ENCODE measurements at regions not wholly inside any gene's neighbourhood (a gene's known extent, or its start where the extent isn't known, plus 50 kb on each side); places are given as distances from the start of the nearest gene placed in this dataset.

- DNase-seq (ENCODE audit: low read depth), result no peak
These were observed 321.8 kb upstream of the PRDM1 start for GRCh38 chr6:105764315-105764714.

DNA sequence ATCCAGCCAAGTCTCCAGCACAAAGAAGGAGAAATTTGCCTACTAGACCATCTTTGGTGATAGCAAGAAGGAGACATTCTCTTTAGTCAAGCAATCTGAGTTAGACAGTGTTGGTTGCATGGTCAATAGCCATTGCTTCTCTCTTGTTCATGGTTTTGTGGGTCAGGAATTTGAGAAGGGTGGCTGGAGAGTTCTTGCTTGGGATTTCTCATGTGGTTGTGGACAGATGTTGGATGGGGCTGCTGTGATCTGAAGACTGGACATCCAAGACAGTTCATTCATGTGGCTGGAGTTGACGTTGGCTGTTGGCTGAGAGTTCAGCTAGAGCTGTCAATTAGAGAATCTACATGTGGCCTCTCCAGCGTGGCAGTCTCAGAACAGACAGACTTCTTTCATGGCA, 322.3 kb upstream of the PRDM1 start:
- DNase-seq (ENCODE audit: low read depth), result no peak

DNA sequence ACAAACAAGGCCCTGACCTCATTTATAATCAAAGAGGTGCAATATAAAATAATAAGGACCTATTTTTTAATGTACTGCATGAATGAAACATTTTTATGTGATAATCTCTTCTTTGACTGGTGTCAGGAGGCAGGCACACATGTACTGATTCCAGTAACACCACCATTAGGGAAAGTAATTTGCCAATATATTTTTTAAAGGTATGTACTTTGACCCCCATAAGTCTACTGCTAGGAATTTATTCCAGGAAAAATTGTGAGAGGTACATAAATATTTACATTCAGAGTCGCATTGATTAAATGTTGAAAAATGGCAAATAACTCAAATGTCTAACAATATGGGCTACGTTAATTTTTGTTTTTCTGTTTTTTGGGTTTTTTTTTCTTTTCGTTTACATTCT, 325.4 kb upstream of the PRDM1 start:
- no peak for DNase-seq (ENCODE audit: low read depth)

GRCh38 chr6:105759946-105760345, 326.2 kb upstream of the PRDM1 start:
- no peak for DNase-seq (ENCODE audit: low read depth)

DNA sequence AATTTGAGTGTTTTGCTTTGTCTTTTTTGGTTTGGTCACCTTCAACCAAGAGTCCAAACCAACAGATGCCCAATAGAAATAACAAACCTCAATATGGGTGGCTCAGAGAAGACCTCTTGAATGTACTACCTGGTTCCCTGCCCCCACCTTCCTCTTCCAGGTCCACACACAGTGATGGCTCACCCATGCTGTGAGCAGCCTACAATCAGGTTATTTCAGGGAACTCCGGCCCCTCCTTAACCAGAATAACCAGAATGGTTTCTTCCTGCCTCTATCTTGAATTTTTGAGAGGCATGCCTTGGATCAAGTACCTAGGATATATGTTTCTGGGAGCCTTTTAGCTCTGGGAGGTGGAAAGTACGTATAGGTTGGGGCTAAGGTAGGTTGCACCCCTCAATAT, 327.1 kb upstream of the PRDM1 start:
- no peak for DNase-seq (ENCODE audit: low read depth)

- no peak for DNase-seq (ENCODE audit: low read depth)
These were observed 328.5 kb upstream of the PRDM1 start for GRCh38 chr6:105757512-105758200.

GRCh38 chr6:105755885-105756284, 330.3 kb upstream of the PRDM1 start:
- DNase-seq (ENCODE audit: low read depth), result no peak

DNA sequence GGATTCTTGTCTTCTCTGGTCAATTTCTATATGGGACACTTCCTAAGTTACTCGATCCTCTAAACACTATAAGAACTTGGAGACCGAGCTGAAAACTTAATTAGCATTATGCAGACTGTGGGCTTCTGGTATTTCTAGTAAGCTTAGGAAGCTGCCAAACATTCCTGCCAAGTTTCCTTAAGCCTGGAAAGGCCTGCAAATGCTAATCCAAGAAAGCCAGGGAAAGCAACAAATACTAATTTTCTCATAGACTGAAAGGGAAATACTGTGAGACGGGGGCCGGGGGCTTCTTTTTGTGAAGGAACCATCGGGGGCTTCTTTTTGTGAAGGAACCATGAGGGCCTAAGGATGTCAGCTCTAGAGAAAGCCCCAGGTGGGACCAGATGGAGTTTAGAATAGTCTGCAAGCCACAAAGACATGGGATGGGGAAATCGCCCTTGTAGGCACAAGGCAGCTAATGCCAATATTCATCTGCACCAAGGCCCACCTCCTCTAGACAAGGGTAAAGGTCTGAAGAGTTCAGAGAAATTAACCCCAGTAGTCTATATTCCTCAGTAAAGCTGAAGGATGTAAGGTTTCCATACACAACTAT, 332.4 kb upstream of the PRDM1 start:
- DNase-seq (ENCODE audit: low read depth), result no peak

DNA sequence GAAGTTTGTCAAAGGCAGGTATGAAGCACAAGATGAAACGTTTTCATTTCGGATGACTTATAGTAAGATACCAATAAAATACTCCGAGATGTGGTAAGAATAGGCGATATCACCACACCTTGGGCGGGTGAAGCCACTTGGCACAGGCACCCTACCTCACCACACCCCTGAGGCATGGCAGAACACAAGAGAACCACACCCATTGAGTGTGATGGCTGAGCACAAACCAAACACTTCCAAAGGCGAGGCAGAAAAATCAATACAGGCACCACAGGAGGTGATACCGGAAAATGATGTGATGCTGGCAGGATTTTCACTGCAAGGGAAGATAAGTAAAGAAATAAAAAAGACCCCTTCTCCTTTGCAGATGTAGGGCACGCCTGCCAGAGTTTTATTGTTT, 332.9 kb upstream of the PRDM1 start:
- DNase-seq (ENCODE audit: low read depth), result no peak

GRCh38 chr6:105750089-105750488, 336.0 kb upstream of the PRDM1 start:
- no peak for DNase-seq (ENCODE audit: low read depth)

GRCh38 chr6:105748737-105749161, 337.4 kb upstream of the PRDM1 start:
- no peak for DNase-seq (ENCODE audit: low read depth)

DNA sequence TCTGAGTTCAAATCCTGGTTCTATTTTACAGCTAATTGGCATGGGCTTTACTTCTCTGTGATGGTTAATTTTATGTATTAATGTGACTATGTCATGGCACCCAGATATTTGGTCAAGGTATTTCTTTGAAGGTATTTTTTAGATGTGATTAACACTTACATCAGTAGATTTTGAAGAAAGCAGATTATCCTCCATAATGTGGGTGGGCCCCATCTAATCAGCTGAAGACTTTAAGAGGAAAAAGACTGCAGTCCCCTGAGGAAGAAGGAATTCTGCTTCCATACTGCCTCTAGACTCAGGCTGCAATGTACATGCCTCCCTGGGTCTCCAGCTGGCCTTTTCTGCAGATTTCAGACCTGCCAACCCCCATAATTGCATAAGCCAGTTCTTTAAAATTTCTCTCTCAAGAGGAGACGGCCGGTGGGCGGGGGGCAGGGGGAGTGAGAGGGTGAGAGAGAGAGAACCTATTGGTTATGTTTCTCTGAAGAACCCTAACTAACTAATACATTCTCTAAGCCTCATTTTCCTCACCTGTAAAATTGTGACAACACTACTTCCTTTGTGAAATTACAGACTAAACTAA, 338.2 kb upstream of the PRDM1 start:
- no peak for DNase-seq (ENCODE audit: low read depth)

DNA sequence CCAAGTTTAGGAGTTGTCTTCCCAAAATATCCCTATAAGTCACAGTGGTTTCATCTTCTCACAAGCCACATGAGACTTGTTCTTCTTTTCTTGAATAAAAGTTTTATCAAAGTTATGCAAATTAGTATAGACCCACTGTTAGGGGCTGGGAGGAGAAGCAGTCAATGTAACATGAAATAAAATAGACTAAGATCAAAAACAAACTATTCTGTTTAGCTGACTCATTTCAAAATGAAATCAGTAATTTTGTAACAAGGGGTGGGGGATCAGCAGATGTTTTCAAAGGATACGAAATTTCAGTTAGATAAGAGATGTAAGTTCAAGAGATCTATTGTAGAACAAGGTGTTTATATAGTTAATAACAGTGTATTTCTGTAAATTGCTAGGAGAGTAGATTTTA, 339.6 kb upstream of the PRDM1 start:
- DNase-seq (ENCODE audit: low read depth), result no peak

DNA sequence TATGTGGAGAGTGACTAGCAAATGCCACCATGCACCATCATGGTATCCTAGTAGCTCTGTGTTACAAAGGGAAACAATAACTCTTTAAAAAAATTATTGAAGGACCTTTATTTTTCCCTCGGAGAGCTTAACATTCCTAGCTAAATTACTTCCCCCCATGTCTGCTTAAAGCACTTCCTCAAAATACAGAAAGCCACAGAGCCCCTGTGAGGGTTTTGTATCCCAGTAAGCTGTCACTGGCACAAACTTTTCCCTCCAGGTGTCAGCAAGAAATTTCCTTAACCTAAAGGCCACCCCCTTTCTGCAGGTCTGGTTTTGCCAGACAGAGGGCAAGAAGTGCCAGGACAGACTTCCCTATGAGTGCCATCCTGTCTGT, 340.0 kb upstream of the PRDM1 start:
- DNase-seq (ENCODE audit: low read depth), result no peak

- no peak for DNase-seq (ENCODE audit: low read depth)
These were observed 340.5 kb upstream of the PRDM1 start for GRCh38 chr6:105745464-105746129.

DNA sequence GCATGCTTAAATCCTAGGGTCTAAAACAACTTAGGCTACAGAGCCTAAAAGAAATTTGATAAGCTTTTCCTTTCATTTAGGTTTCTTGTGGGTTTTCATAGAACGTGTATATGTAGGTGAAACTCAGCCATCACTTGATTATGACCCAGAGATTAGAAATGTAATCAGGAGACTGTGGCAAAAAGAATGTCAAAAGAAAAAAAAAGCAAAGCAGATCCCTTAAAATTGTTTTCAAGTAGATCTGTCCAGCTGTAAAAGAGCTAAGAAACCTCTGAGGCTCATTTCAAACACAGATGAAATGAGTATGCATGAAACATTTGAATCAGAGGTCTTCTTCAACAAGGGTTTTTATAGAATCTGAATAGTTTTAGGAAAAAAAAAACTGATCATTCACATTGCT, 341.3 kb upstream of the PRDM1 start:
- no peak for DNase-seq (ENCODE audit: low read depth)

- DNase-seq (ENCODE audit: low read depth), result no peak
These were observed 338.2 kb upstream of the PREP start for GRCh38 chr6:105740946-105741645.

DNA sequence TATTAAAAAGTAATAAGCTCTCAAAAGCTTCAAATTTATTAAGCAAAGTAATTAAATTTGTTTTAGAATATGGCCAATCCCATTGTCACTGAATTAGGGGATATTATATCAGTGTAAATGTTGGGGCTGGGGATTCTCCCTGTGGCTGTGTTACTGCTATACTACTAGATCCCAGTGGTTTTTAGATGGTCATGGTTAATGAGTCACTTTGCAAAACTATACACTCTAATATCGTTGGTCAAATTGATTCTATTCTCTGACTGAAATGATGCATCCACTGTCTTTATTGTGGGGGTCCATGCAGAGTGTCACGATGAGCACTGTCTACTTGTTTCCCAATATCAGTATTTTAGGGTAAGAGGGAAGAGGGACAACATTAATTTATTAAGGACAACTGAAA, 336.9 kb upstream of the PREP start:
- DNase-seq (ENCODE audit: low read depth), result no peak

DNA sequence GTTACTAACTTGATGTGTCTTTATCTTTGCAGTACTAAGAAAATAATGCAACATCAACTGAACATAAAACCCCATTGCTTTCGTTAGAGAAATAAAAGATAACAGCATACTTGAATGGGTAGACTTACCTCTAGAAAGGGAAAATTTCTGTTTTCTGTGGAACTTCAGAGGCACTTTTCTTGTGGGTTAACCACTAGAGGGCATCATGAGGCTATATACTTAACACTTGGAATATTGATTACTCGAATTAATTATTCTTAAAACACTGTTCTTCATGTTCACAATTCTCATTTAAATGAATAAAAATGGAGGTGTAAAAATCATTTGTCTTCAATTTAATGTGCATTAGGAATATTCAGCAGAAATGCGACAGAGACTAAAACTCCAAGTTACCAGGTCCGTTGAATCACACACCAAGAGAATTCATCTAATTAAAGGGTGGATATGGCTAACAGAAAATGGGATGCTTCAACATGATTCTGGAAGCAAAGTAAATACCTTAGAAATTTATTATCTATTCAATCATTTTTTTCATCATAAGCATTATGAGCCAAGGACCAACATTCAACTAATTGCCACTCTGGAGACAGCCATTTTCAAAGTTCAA, 330.8 kb upstream of the PREP start:
- DNase-seq (ENCODE audit: low read depth), result no peak

GRCh38 chr6:105728995-105729394, 326.1 kb upstream of the PREP start:
- DNase-seq (ENCODE audit: low read depth), result no peak

DNA sequence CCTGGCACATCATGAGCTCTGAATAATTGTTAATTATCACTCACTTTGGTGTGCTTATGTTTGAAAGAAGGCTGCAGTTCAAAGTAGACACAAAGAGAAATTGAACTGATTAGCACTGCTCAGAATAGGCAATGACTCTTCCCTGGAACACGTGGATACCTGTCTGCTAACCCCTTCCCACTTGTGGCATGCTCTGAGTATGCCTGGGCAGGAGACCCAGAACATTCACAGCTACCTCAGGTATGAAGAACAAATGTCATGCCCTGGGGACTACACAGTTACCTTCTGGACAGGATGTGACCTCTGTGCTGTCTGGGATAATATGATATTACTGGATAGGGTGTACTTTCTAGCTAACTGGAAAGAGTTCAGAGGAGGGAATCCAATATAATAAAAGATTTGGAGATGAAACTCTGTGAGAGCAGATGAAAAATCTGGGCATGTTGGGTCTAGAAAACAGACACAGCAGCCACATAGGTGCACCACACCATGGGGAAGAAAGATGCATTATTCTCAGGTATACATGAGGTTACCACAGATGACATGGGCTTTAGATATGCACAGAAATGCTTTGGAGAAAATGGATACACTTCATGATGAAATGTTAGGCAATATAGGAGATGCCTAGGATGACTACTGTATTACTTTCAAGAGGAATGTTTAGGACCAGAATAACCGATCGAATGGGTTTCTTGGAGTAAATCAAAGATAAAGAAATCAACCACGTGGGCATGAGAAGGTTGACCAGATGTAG, 324.2 kb upstream of the PREP start:
- no peak for DNase-seq (ENCODE audit: low read depth)

- DNase-seq (ENCODE audit: low read depth), result no peak
These were observed 312.0 kb upstream of the PREP start for GRCh38 chr6:105714846-105715245.

Measured in stimulated activated CD4-positive, alpha-beta T cell treated with anti-CD3 and anti-CD28 coated beads, Interleukin-2, amount 100 ng/mL, for 4 hours (primary cell).